ENCODE measurements at regions not wholly inside any gene's neighbourhood (a gene's known extent, or its start where the extent isn't known, plus 50 kb on each side); places are given as distances from the start of the nearest gene placed in this dataset.

DNA sequence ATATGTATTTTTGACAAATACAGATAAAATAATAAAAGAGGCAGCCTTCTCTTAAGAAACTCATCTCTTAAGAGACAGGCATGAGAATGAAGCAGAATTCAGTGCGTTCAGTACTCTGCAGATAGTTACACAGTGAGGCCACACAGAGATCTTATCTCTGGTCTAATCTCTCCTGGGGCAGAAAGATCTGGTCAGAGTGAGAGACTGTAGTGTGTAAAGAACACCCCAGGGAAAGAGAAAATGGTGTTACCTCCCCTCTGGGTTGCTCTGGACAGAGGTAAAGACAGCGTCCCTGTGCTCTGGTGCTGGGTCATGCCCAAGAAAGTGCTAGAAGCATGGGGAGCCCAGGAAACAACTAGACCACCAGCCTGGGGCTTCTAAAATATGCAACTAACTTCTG lies 216.3 kb downstream of the SIPA1L2 start:
- TF ChIP-seq, protein P1, sequence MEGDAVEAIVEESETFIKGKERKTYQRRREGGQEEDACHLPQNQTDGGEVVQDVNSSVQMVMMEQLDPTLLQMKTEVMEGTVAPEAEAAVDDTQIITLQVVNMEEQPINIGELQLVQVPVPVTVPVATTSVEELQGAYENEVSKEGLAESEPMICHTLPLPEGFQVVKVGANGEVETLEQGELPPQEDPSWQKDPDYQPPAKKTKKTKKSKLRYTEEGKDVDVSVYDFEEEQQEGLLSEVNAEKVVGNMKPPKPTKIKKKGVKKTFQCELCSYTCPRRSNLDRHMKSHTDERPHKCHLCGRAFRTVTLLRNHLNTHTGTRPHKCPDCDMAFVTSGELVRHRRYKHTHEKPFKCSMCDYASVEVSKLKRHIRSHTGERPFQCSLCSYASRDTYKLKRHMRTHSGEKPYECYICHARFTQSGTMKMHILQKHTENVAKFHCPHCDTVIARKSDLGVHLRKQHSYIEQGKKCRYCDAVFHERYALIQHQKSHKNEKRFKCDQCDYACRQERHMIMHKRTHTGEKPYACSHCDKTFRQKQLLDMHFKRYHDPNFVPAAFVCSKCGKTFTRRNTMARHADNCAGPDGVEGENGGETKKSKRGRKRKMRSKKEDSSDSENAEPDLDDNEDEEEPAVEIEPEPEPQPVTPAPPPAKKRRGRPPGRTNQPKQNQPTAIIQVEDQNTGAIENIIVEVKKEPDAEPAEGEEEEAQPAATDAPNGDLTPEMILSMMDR (IDR thresholded peaks at IDR 0.05; ENCODE audit: low read depth, low read length) = no peak
- no peak for DNase-seq
- Histone ChIP-seq H3K36me3 (peaks cover 4% of the 10 kb centered on the region), H3K4me3 (ENCODE audit: low read depth, low read length) (no peak overlapping the region), H3K9me3 (no peaks in the 10 kb centered on the region), H3K4me1 (no peaks in the 10 kb centered on the region; the same call in 1 of the 2 replicates), H3K27me3 (no peaks in the 10 kb centered on the region)

DNA sequence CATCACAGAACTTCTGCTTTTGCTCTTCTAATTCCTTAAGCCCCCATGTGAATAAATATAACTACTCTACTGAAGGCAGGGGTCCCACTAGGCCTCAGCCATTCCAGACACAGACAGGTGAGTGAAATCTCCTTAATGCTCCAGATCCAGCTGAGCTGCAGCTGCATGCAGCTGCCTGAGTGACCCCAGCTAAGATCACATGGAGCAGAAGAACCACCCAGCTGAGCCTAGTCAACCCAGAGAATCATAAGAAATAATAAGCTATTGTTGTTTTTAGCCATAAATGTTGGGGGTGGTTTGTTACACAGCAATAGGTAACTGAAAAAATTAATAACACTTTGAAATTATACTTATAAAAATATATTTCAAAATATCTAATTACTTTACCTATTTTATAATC lies 220.3 kb downstream of the SIPA1L2 start:
- DNase-seq = no peak
- Histone ChIP-seq H3K4me3 (ENCODE audit: low read depth, low read length) (no peak overlapping the region), H3K36me3 (peaks cover 4% of the 10 kb centered on the region), H3K4me1 (no peaks in the 10 kb centered on the region; the same call in 1 of the 2 replicates), H3K27me3 (no peaks in the 10 kb centered on the region), H3K9me3 (no peaks in the 10 kb centered on the region)
- TF ChIP-seq, protein P1 (IDR thresholded peaks at IDR 0.05; ENCODE audit: low read depth, low read length) = no peak

DNA sequence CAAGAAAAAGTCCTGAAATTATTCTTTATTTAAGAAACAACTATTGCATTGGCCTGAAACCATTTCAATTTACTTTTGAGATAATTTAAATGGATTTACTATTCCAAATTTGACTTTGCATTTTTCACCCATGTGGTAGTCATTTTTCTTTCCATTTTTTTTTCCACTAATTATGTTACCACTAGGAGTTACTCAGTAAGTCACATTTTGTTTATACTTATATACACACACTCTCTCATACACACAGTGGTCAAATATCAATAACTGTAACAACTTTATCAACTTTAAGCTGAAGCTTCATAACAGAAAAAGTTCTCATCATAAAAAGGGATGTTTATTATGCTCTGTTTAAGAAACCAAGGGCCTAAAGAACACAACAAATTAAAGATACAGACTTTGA lies 222.8 kb downstream of the SIPA1L2 start:
- DNase-seq = no peak
- Histone ChIP-seq H3K4me3 (ENCODE audit: low read depth, low read length) (no peak overlapping the region), H3K4me1 (no peaks in the 10 kb centered on the region), H3K9me3 (no peaks in the 10 kb centered on the region), H3K36me3 (no peaks in the 10 kb centered on the region), H3K27me3 (no peaks in the 10 kb centered on the region)
- TF ChIP-seq, protein P1 (IDR thresholded peaks at IDR 0.05; ENCODE audit: low read depth, low read length) = no peak

DNA sequence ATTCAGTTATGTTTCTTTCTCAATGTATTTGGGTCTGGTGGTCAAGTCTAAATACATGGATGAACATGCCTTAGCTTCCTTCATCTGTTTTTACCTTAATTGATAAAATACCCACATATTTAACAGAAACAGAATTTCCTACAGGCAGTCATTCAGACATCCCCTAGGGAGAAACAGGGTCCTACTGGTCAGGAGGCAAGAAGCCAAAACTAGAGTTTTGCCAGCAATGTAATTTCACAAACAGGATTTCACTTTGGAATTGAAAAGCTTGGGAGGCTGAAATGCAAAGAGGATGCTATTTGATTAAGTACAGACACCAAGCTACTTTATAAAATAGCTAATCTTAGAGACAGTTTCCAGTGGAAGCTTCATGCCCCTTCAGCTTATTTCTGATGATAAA lies 224.2 kb downstream of the SIPA1L2 start:
- H3K4me1 ChIP-seq = no peaks in the 10 kb centered on the region
- no peaks in the 10 kb centered on the region for H3K36me3 ChIP-seq
- H3K27me3 ChIP-seq = no peaks in the 10 kb centered on the region
- TF ChIP-seq, protein P1 (IDR thresholded peaks at IDR 0.05; ENCODE audit: low read depth, low read length) = no peak
- H3K4me3 ChIP-seq (ENCODE audit: low read depth, low read length) = no peak overlapping the region
- DNase-seq = no peak
- no peaks in the 10 kb centered on the region for H3K9me3 ChIP-seq

GRCh38 chr1:232404981-232405731 lies 224.8 kb downstream of the SIPA1L2 start:
- Histone ChIP-seq H3K27me3 (no peaks in the 10 kb centered on the region), H3K4me3 (ENCODE audit: low read depth, low read length) (no peak overlapping the region), H3K9me3 (no peaks in the 10 kb centered on the region), H3K4me1 (no peaks in the 10 kb centered on the region), H3K36me3 (no peaks in the 10 kb centered on the region)
- DNase-seq = no peak
- TF ChIP-seq, protein P1 (IDR thresholded peaks at IDR 0.05; ENCODE audit: low read depth, low read length) = no peak

DNA sequence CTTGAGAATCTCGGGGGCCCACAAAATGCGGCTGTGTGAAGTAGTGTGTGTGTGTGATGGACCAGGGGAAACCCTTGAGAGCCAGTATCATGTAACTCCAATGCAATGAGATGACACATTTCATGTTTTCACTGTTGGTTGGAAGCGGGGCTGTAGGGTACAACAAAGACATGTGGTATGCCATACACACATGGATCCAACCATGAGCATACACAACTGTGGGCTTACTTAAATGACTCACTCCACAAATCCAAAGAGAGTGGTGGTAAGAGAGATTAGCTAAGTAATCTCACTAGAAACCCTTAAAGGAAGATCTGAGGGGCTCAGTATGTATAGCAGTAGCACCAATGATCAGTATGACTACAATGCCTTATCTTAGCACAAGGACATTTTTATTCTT lies 225.7 kb downstream of the SIPA1L2 start:
- TF ChIP-seq, protein P1 (IDR thresholded peaks at IDR 0.05; ENCODE audit: low read depth, low read length) = no peak

More for the DNA sequence above, 225.7 kb downstream of the SIPA1L2 start:
- H3K4me1 ChIP-seq = no peaks in the 10 kb centered on the region
- no peaks in the 10 kb centered on the region for H3K36me3 ChIP-seq
- H3K9me3 ChIP-seq = no peaks in the 10 kb centered on the region
- H3K4me3 ChIP-seq (ENCODE audit: low read depth, low read length) = no peak overlapping the region
- DNase-seq = no peak
- no peaks in the 10 kb centered on the region for H3K27me3 ChIP-seq
